HG03565 (cell line): ENCODE measurements at regions not wholly inside any gene's neighbourhood (a gene's known extent, or its start where the extent isn't known, plus 50 kb on each side); places are given as distances from the start of the nearest gene placed in this dataset.
"Not testable (repeated sequence)": the region's sequence is repeated elsewhere in the genome, so short reads cannot be mapped to it uniquely, and the experiment has no call there.

Experiments
- ATAC-seq: cut with Tn5 transposase; IDR thresholded peaks from one replicate; pipeline ENCODE4 v1.9.1; 2021; ENCODE audit warnings: mild to moderate bottlenecking, moderate library complexity; ENCODE audit not compliant: unreplicated experiment

- ATAC-seq, result no peak
Measured at GRCh38 chr5:51558682-51559081, 175.4 kb downstream of the ISL1 start.

- ATAC-seq, result no peak
Measured at GRCh38 chr5:51559339-51559738, 176.1 kb downstream of the ISL1 start.

GRCh38 chr5:51559921-51560658 lies 176.8 kb downstream of the ISL1 start:
- no peak for ATAC-seq

- ATAC-seq, result no peak
Measured at GRCh38 chr5:51566953-51567352, 183.7 kb downstream of the ISL1 start.

GRCh38 chr5:51567636-51568035 lies 184.4 kb downstream of the ISL1 start:
- ATAC-seq, result no peak

- ATAC-seq, result no peak
Measured at GRCh38 chr5:51573835-51574234, 190.6 kb downstream of the ISL1 start.

- ATAC-seq, result no peak
Measured at GRCh38 chr5:51582871-51583394, 199.7 kb downstream of the ISL1 start.

GRCh38 chr5:51598026-51598425 lies 214.8 kb downstream of the ISL1 start:
- no peak for ATAC-seq

GRCh38 chr5:51599587-51599986 lies 216.3 kb downstream of the ISL1 start:
- no peak for ATAC-seq

- ATAC-seq, result no peak
Measured at GRCh38 chr5:51604324-51604723, 221.1 kb downstream of the ISL1 start.

- ATAC-seq, result no peak
Measured at GRCh38 chr5:51606921-51607320, 223.7 kb downstream of the ISL1 start.

GRCh38 chr5:51618234-51618633 lies 235.0 kb downstream of the ISL1 start:
- no peak for ATAC-seq

GRCh38 chr5:51621156-51621555 lies 237.9 kb downstream of the ISL1 start:
- no peak for ATAC-seq

- ATAC-seq, result no peak
Measured at GRCh38 chr5:51622161-51622790, 239.0 kb downstream of the ISL1 start.

GRCh38 chr5:51625224-51625968 lies 242.1 kb downstream of the ISL1 start:
- ATAC-seq, result no peak

- no peak for ATAC-seq
Measured at GRCh38 chr5:51632027-51632426, 248.8 kb downstream of the ISL1 start.

- no peak for ATAC-seq
Measured at GRCh38 chr5:51632793-51633192, 249.5 kb downstream of the ISL1 start.

- ATAC-seq, result not testable (repeated sequence)
Measured at GRCh38 chr5:51636973-51637372, 253.7 kb downstream of the ISL1 start.

- ATAC-seq, result no peak
Measured at GRCh38 chr5:51644976-51645375, 261.7 kb downstream of the ISL1 start.

GRCh38 chr5:51646482-51646881 lies 263.2 kb downstream of the ISL1 start:
- no peak for ATAC-seq

GRCh38 chr5:51650824-51651223 lies 267.6 kb downstream of the ISL1 start:
- ATAC-seq, result no peak

- no peak for ATAC-seq
Measured at GRCh38 chr5:51651476-51651875, 268.2 kb downstream of the ISL1 start.
